HG03196 (cell line): ENCODE measurements at regions not wholly inside any gene's neighbourhood (a gene's known extent, or its start where the extent isn't known, plus 50 kb on each side); places are given as distances from the start of the nearest gene placed in this dataset.

ENCODE experiments used
- ATAC-seq: cut with Tn5 transposase; IDR thresholded peaks from one replicate; pipeline ENCODE4 v1.9.1; 2021; ENCODE audit not compliant: unreplicated experiment

DNA sequence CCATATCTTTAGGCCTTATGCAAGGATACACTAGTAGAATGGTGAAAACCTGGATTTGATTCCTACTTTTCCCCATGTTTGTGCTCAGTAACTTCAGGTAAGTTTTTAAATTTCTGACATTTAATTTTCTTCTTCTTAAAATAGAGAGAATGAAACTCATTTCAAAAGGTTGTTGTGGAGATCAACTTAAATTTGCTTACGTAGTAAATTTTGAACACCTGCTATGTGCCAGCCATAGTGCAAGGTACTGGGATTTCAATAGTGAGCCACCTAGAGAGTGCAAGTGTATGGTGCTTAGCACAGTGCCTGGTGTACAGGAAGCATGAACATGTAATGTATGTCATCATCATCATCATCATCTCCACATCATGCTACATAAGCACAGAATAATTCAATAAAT, 73.6 kb upstream of the SMIM36 start:
- no peak for ATAC-seq

- no peak for ATAC-seq
Observed at GRCh38 chr17:55584055-55584685, 72.9 kb upstream of the SMIM36 start.

GRCh38 chr17:55582897-55583296, 71.6 kb upstream of the SMIM36 start:
- ATAC-seq: no peak

DNA sequence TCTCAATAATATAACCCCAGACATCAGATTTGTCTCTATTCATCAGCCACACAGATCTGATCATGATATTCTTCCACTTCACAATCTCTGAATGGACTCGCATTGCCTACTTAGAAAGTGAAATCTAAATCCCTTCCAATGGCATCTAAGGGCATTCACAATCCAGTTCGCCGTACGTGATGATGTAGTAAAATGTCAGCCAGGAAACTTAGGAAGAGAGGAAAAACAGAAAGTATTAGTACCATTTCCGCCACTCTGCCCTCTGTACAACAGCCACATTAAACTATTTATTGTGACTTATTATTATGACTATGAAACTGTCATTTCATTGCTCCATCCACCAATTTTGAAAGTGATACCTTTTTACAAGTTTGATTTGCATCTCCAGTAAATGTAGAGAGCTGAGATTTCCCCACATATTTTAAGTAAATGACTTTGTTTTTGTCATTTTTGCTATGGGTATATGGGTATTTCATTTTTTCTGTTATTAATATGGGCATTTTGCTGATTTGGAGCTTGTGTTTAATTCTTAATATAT, 69.4 kb upstream of the SMIM36 start:
- ATAC-seq: peak; percentile 48

GRCh38 chr17:55577687-55578086, 66.4 kb upstream of the SMIM36 start:
- ATAC-seq: no peak

DNA sequence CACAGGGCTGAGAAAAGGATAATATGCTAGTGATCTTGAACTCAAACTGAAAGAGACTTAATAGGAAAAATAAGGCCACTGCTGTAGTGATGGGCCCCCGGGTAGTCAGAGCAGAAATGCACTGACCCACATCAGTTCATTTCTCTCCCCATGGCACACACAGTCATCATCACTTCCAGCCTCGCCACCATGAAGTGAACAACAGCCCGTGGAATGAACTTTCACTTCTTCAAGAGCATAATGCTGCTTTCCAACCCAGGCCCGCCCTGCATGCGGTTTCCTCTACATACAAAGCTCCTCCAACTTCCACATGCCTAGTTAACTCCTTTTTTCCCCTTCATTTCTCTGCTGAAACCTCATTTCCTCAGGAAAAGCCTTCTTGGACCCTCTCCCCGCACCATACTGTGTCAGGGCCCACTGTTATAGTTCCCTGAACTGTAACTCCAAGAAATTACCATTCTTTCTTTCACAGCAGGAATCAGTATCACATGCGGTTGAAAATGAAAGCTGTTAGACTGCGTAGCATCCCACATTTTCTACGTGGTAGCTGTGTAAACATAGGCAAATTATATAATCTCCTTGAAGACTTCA, 65.8 kb upstream of the SMIM36 start:
- ATAC-seq: peak; percentile 73

GRCh38 chr17:55576237-55576995, 65.2 kb upstream of the SMIM36 start:
- ATAC-seq: no peak

DNA sequence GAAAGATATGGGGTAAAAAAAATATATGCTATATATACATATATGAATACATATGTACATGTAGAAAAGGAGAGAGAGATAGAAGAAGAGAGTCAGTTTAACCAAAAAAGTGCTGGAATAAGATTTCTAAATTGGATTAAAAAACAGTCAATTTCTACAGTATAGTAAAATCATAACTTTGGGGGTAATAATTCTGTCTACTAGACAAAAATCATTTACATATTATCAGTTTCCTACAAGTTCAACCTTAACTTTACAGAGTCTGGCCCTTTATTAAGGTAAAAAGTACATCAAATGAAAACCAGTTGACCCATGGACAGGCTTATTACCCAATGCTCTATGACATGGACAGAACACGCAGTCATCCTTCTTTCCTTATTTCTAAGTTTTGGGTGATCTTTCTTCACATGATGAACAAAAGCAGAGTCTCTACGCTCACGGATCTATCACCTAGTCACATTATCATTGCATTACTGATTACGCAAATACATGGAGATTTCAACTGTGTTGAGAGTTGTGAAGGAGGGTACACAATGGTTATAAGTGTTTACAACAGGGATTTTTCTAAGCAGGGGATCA, 63.9 kb upstream of the SMIM36 start:
- ATAC-seq: no peak

GRCh38 chr17:55572599-55572998, 61.3 kb upstream of the SMIM36 start:
- no peak for ATAC-seq

DNA sequence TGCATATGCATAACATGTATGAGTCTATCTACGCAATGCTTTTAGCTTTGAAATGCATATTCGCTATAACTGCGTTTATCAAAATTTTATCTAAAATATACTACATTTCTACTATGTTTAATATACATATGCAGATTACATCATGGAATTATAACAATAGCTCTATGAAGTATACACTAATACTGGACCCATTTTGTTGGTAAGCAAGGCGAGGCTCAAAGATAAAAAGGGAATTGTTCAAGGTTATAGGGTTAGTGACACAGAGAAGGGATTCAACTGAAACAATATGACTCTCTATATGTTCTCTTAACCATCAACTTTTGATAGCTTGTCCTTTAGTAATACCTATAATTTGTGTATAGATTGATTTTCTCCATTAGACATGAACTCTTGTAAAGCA, 60.9 kb upstream of the SMIM36 start:
- ATAC-seq: no peak

GRCh38 chr17:55571095-55571494, 59.8 kb upstream of the SMIM36 start:
- ATAC-seq: no peak

GRCh38 chr17:55570391-55570790, 59.1 kb upstream of the SMIM36 start:
- ATAC-seq: no peak

DNA sequence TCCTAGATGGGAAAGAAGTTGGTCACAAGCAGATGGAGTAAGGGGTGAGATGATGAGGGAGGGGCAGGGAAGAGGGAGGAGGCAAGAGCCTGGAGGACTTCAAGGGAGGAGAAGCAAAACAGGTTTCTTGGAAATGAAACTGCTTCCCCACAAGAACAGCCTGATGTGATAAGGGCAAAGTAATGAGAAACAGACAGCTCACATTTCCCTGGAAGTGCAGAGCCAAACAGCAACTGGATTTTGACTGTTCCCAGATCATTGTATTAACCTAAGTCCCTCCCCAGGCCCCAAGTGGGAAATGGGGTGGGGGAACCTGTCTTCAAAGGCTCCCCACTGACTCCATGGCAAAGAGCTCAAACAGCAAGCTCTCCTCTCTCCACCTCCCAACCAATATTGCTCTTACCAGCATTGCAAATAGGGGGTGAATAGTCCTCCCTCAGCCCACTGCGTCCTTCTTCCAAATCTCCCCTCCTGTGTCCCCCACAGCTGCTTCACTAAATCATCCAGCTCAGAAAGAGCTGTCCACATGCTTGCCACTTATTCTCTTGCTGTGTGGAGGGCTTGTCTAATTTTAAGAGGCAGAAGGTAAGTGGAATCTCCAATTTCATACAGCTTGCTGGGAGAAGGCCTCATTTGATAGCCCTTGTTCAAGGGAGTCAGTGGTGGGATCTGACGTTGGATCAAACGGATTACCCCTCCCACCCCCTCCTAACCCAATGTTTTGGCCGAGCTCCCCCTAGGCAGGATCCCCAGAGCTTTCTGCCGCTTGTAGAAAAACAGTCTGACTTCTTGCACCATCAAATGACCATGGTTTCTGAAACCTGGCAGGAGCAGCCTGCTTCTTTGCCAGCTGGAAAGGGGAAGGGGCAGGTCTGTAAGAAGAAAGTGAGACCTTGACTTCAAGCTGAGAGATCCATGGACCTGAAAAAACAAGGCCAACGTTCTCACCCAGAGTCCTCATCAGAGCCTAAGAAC, 56.3 kb upstream of the SMIM36 start:
- ATAC-seq: no peak

DNA sequence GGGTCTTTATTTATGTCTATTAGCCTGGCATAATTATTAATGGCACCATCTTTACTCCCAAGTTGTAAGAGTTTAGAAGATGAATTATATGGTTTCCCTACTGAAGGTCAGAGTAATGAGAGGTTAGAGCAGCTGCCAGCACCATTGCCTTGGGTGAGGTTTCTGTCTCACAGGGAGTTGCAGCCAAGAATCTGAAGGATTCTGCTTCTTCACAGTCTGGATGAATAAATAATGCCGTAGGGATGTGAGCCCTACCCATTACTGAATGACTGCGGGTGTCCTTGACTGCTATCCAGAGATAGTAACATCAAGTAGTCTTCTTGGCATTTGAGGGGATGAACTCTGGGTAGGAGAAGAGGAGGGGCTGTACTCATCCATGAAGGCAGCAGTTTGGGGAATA, 52.8 kb upstream of the SMIM36 start:
- no peak for ATAC-seq

DNA sequence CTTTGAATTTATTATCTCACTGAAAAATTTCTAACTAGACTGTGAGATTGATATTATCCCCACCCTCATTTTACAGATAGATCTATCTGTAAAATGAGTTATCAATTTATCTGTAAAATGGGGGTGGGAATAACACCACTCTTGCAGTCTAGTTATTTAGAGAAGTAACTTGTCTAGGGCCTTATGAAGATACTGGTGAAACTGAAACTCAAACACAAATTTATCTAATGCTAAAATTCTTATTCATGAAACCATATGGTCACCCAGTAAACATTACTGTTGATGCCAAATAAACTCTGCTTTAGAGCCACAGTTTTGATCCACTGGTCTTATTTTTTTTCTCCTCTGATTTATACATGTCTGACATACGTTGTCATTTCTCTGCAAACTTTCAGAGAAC, 52.1 kb upstream of the SMIM36 start:
- ATAC-seq: no peak

DNA sequence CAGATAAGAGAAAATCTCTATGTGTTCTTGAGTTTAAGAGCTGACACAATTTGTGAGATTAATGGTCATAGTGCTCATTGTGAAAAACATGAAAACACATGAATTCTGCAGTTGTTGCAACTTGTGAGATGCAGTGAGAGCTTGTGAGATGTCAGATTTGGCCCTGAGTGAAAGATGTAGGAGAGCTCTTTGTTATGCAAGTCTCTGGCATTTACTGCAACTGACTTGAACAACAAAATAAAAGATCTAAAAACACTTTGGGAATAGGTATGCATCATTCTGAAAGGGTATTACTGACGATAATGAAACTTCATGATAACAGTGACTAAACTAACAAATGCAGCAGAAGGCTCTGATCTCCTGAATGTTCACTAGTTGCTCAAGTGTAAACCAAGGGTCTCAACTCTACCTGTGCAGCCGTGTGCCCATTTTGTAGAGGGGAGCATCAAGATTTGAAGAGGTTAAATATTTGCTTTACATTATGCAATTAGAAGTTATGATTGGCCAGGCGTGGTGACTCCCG, 50.8 kb upstream of the SMIM36 start:
- ATAC-seq: no peak

GRCh38 chr17:55561316-55561972, 50.2 kb upstream of the SMIM36 start:
- no peak for ATAC-seq
